HG03025 (cell line): ENCODE measurements at regions not wholly inside any gene's neighbourhood (a gene's known extent, or its start where the extent isn't known, plus 50 kb on each side); places are given as distances from the start of the nearest gene placed in this dataset.

ENCODE experiments used
- ATAC-seq: cut with Tn5 transposase; IDR thresholded peaks from one replicate; pipeline ENCODE4 v1.9.1; 2021; ENCODE audit warnings: mild to moderate bottlenecking, moderate library complexity; ENCODE audit not compliant: unreplicated experiment, low FRiP score

DNA sequence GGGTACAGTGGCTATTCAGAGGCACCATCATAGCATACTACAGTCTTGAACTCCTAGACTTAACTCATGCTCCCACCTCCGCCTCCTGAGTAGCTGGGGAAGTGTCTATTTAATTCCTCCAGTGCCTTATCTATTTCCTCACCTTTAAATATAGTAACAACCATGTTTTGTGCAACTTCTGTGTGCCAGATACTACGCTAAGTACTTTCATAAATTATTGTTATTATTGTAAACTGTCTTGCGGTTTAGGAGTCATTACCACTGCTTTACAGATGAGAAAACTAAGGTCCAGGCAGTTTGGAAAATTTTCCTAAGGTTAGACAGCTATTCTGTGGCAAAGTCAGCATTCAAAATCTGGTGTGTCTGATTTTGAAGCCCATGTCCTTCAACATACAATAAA, 359.1 kb upstream of the XYLT1 start:
- no peak for ATAC-seq

DNA sequence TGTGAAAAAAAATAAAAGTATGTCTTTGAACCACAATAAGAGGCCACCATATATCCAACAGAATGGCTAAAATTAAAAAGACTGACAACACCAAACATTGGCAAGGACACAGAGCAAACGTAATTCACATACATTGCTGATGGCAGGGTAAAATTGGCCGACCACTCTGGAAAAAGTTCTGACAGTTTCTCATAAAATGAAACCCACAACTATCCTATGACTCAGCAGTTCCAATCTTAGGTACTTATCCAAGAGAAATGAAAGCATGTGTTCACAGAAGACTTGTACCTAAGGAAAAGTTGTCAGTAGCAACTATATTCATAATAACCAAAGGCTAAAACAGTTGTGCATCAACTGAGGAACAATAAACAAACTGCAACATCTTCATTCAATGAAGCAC, 357.3 kb upstream of the XYLT1 start:
- ATAC-seq = no peak

DNA sequence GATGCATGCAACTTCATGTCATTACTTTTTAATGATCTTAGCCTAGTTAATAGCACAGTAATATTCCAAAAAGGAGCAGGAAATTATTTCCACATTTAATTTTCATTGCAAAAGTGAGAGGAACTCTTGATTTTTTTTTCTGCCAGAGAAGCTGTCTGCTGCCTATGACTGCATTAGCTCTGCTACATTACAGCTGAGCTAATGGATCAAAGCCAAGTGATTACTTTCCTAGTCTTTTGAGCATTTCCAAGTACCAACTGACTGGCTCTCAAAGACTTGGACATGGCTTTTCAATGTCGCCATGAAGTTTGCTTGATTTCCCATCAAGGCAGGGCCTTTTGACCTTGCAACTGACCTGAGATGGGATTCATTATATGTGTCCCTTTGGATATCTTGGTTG, 356.6 kb upstream of the XYLT1 start:
- no peak for ATAC-seq

DNA sequence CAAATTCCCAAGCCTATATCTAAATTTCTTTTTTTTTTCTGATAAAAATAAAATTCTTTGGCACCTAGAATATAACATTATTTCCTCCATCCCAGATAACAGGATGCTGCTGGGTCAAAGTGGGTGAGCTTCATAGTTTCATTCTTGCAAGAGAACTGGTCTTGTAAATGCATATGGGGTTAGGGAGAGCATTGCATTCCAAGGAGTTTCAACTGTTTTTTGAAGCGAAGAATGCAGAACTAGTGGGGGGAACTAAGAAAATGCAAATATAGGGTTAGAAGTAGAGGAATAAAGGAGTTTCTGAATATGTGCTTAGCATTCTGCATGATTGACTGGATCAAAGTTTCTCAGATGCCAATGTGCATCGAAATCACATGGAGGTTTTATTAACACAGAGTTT, 347.2 kb upstream of the XYLT1 start:
- no peak for ATAC-seq

DNA sequence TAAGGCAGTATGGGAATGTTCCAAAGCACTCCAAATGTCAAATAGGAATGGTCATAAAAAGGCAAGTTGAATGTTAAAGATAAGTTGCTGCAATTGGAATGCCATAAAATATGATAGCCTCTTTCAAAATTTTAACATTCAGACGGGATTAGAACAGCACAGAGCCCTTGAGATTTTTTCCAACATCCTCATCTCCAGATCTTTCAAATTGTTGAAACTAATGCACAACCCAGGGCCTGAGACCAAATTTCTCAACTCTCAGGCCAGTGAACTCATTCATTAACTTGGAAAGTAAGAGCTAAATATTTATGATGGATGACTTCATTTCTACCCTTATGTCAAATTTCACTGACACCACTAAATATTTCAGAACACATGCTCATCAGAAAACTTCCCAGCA, 346.5 kb upstream of the XYLT1 start:
- ATAC-seq = no peak

DNA sequence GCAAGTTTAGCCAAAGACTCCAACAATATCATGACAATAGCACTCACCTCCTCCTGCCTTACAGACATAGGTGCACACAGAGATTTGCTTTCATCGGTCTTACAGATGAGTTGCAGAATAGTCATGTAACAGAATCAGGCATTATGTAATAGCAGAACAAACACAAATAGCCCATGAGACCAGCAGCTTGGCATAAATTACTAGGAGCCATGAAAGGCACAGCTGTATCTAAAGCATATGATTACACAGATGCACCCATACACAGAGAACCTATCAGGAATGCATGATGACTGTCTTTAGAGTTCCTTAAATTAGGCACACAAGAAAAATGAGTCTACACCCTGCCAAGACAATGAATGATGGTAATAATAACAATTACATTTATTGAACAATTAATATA, 342.0 kb upstream of the XYLT1 start:
- no peak for ATAC-seq

DNA sequence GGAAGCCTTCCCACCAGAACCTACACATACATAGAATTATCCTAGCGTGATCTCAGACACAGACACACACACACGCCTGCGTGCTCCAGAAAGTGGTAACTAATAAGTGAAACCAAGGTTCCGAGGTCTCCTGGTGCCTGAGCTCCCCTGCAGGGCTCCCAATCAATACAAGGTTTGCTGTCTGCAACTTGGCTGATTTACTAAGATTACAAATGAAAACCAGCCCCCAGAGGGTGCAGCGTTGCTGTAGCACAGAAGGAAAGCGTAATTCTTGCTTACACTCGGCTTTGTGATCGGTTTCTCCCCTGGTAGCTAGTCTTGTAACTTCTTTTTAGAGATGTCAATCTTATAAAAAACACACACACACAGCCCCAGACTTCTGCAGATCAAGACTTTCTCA, 334.1 kb upstream of the XYLT1 start:
- ATAC-seq = no peak

DNA sequence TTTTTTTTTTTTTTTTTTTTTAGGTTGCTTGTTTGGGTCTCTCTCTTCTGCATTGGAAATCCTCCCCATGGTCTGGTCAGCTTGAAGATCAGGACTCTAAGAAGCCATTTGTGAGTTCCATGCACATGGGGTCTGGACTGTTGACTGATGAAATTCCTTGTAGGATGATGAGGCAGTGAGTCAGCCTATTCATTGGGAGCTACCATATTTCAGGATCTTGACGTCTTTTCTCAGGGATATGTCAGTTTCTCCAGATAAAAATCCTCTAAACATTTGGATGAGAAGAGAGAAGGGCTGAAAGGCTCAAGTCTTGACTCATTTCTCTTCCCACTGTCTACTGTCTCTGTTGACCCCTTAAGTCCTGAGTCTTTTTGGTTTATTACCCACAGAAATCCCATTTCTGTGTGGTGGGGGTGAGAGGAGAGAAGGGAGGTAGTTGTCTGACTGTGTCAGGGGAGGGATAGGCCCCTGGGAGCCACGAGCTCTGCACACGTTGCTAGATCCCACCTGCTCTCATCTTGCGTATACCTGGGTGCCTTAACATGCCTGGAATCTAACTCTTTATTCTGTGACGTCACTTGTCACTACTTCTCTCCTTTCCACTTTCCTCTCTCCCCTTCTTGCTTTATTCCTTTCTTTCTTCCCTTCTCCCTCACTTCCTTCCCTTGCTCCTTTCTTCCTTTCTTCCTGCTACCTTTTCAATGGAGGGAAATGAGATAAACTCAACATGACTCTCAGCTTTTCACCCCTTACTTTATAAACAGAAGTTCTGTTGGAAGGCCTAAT, 333.1 kb upstream of the XYLT1 start:
- ATAC-seq = no peak

DNA sequence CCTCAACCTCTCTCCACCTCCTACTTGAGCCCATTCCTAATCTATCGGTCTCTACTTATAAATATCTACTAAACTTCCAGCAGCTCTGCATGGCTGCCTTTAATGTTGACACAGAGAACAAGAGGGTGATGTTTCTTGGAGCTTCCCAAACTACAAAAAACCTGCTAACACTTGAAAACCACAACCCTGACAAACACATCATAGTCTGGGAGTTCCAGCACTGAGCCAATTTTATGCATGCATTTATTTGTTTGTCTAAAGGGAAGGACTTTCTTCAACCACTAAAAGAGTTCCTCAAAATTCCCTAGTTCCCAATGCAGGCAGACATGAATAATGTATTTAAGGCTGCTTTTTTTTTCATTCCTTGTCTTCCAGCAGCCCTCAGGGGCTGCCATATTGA, 331.8 kb upstream of the XYLT1 start:
- no peak for ATAC-seq

DNA sequence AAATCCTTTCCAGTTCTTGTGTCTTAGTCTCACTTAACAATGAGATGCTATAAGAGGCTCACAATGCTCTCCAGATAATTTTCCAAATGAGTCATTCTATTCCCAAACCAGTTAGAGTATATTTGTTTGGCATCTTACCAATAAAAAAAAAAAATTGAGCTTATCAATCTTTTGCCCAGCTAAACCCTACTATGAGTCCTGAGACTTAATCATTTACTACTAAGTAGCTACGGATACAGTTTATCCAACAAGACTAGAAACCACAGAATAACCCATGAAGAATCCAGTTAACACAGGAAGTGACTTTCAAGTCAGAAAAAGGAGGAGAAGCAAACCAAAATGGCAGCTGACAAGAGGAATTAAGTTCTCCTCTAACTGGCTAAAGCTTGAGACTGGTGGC, 330.3 kb upstream of the XYLT1 start:
- ATAC-seq = no peak

DNA sequence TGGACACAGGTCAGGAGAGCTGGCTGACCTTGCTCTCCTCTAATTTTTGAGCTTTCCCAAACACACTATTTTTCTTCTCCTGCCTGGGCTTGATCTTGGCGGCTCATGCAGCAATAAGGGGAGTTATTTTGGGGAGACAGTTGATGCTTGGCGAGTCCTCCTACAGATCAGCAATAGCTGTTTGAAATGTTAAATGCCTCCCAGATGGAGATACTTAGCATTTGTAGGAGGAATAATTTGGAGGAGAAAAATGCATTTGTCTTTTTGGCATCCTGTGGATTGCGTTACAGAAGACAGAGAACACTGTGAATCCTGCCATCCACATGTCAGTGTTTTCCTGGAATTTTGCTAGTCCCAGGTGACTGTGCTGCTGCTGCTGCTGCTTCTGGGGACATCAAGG, 328.0 kb upstream of the XYLT1 start:
- ATAC-seq = no peak

DNA sequence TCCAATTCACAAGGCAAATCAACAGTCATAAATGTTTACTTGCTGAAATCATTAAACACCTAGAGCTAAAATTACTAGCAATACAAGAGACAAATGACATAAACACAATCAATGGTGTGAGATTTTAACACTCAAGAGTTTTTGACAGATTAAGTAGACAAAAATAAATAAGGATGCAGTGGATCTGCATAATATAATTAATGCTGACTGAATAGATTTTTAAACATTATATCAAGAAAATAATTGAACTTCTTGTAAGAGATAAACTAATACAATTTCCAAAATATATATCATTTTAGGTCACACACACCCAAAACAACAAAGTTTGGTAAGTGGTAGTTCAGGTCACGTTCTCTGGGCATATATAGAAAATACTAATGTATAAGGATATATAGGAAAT, 322.6 kb upstream of the XYLT1 start:
- ATAC-seq = no peak

DNA sequence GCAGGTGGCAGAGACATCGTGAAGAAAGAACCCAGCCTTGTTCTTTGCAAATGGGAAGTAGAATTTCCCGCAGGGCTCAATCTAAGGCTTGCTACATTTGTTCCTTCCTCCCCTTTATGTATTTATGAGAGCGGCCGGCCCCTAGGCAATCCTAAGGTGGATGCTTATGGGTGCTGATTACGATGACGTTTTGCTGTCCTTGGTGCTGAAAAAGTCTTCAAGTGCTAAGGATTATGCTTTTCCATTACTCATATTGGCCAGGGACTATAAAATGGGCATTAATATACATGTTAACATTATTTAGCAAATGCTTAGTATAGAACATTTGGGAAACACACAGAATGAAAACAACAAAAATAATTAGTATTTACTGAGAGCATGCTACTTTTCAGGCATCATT, 313.3 kb upstream of the XYLT1 start:
- ATAC-seq = no peak

DNA sequence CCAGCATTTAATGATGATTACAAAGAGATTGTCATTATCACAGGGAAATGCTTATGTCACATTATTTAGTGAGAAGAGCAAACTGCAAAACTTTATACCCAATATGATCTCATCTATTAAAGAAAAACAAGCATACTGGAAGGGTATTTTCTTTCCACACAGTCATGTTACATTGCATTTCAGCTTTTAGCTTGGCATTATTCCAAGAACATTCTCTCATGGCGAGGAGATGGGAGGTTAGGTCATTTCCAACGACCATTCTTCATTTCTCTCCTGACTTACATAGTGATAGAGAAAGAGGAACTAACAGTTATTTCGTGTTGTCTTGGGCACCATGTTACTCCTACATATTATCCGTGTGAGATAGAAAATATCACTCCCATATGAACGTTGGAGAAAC, 309.4 kb upstream of the XYLT1 start:
- ATAC-seq = no peak

DNA sequence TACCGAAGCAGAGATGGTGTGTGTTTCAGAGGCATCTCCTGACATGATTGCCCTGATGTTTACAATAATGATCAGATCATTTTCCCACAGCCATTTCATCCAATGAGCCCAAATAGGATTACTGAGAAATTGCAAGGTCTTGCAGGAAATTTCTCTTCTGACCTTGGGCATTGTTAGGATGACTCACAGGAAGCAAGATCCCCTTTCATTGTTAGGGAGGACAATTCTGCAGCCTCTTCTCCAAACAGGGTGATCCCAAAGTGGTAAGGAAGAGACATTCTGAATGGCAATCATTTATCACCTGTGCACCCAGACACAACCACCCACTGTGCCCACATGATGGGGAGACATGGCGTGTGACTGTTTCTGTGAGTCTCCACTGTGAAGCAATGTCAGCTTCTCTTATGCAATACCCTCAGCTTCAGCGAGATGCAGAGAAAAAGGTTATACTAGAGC, 306.7 kb upstream of the XYLT1 start:
- ATAC-seq = no peak

DNA sequence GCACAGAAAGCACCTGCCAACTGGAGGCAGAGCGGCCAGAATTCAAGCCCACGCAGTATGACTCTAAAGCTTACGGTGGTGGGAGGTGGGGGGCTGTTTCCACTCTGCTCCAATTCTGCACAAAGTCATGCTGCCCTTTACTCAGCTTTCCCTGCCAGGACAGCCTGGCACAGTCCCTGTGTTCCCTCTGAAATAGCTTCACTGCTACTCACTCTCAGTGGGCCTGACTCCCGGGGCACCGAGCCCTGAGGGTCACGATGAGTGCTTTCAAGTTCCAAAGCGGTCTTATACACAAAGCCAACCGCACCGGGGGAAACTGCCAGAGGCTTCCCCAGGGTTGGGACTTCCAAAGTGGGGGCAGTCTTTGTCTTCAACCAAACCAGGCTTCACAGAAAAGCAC, 306.1 kb upstream of the XYLT1 start:
- no peak for ATAC-seq

DNA sequence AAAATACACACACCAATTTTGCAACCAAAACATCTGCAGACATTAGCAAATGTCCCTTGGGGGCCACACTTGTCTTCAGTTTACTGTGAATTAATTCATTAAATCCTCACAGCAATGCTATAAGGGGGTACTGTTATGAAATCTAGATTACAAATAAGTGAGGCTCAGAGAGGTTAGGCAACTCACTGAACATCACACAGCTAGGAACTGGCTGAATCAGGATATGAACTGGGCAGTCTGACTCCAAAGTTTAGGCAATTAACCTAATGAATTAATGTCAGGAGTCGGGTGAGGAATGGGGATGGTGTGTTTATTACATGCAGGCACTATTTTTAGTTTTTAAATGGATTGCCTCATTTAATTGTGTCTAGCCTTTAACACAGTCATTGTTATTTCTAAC, 305.7 kb upstream of the XYLT1 start:
- no peak for ATAC-seq

DNA sequence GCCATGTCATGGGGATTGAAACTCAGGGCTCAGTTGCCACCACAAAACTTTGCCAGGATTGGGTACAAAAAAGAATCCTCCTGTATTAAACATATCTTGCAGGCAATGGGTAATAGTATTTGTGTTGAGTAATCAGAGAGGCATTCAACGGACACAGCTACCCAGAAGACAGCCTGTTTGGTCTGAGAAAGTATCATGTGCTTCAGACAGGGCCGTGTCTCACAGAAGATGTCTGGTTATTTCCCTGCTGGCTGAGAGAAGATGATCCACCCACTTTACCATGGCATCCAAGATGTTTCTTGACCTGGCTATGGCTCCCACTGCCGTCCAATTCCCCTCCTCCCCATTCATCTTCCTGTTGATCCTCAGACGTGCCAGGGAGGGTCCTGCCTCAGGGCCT, 304.3 kb upstream of the XYLT1 start:
- no peak for ATAC-seq

DNA sequence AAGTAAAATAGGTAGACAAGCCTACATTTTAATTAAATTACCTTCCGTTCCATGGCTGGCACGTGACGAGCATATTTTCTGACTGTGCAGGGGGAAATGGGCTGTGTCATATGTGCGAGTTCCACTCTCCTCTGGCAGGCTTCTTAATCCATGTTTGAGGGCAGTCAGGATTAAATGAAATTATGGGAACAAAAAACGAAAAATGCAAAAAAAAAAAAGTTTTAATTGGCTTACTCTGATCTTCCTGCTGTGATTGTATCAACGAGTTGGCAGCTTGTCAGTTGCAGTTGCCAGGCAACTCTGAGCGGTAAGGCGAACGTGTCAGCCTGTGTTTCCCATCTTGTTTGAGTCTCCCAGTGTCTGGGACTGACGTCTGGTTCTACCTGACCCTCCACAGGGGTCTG, 302.9 kb upstream of the XYLT1 start:
- no peak for ATAC-seq

DNA sequence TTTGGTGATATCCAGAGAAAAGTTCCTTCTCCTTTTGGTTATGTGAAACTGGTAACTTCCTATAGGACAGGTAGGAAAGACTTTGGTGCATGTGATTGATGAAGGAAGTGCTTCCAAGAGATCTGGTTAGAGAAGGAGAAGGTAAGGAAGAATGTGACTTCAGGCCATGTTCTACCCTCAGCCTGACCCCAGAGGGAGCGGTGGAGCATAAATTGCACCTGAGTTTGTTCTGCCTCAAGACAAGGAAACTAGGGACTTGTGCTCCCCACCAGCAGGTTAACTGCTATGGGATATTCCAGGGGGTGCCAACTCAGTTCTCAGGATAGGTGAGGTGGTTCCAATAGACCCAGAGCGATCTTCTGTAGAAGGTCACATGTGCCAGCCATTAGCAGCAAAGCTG, 299.3 kb upstream of the XYLT1 start:
- ATAC-seq = no peak

DNA sequence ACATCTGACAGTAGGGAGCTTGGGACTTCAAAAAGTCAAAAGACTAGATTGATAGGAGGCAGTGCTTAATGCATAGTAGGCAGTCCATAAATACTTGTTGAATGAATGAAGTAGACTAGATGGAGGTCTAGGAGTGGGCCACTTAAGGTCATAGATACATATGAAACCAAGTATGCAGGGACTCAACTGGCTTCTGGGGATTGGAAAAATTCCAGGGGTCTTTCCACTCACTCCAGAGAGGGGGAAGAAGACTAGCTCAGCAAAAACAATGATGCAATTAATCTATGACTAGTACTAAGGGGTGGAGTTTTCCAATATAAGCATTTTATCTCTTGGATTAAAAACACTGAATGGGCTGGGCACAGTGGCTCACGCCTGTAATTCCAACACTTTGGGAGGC, 298.3 kb upstream of the XYLT1 start:
- ATAC-seq = no peak

DNA sequence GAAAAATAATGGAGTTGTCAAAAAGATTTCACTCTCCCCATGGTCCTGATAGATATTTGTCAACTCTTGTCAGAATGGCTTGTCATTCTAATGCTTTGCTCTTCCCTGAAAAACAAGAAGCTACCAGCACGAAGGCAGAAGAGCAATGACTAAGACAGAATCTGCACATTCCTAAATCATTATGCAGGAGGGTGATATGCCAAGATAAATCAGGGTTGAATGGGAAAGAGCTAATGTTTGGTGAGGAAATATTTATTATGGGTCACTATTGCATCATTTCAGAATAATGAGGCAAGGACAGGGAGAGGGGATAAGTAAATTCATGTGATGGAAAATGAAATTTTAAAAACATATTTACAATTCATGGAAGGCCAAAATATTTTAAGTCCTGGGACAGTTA, 297.5 kb upstream of the XYLT1 start:
- ATAC-seq = no peak

DNA sequence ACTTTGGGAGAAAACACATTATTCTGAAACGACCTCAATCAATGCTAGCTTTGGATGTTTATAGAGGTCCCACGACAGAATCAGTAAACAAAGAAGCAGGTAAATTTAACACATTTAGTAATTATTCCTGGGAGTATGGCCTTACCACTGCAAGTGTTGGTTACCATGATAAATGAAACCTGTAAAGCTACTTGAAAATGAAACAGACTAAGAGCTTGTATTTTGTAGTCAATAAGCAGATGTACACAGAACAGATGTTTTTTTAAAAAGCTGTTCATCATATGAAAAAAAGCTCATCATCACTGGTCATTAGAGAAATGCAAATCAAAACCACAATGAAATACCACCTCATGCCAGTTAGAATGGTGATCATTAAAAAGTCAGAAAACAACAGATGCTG, 295.3 kb upstream of the XYLT1 start:
- no peak for ATAC-seq
